ENCODE measurements at regions not wholly inside any gene's neighbourhood (a gene's known extent, or its start where the extent isn't known, plus 50 kb on each side); places are given as distances from the start of the nearest gene placed in this dataset.

DNA sequence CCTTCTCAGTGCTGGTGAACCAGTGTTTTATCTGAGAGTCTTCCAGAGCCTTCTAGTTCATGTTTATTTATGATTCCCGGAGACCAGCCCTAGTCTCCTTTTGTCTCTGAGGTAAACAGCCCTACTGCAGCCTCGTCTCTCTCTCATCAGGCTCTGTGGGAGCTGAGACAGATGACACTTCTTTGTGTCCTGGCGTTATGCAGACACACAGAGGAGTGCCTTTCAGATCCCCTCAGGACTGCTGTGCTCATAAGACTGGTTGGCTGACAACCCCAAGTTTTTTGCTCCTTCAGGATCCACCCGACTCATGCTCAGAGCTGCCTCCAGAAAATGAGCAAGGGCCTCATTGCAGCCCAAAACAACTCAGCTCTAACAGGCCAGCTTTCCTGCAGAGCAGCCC is 523.8 kb upstream of the SPHKAP start:
- H3K27ac Mint-ChIP-seq: no peak overlapping the region
- H3K36me3 Mint-ChIP-seq: no peaks in the 10 kb centered on the region
- peaks cover 2% of the 10 kb centered on the region for H3K27me3 Mint-ChIP-seq (ENCODE audit: low read depth)
- no peaks in the 10 kb centered on the region for H3K4me1 Mint-ChIP-seq
- TF ChIP-seq, protein P1, sequence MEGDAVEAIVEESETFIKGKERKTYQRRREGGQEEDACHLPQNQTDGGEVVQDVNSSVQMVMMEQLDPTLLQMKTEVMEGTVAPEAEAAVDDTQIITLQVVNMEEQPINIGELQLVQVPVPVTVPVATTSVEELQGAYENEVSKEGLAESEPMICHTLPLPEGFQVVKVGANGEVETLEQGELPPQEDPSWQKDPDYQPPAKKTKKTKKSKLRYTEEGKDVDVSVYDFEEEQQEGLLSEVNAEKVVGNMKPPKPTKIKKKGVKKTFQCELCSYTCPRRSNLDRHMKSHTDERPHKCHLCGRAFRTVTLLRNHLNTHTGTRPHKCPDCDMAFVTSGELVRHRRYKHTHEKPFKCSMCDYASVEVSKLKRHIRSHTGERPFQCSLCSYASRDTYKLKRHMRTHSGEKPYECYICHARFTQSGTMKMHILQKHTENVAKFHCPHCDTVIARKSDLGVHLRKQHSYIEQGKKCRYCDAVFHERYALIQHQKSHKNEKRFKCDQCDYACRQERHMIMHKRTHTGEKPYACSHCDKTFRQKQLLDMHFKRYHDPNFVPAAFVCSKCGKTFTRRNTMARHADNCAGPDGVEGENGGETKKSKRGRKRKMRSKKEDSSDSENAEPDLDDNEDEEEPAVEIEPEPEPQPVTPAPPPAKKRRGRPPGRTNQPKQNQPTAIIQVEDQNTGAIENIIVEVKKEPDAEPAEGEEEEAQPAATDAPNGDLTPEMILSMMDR (IDR thresholded peaks at IDR 0.05; ENCODE audit: unreplicated experiment): no peak
- H3K9me3 Mint-ChIP-seq: no peaks in the 10 kb centered on the region
- no peak overlapping the region for H3K4me3 Mint-ChIP-seq
- DNase-seq (ENCODE audit: low spot score in 2 of 2, unreplicated experiment in 2 of 2): no peak

DNA sequence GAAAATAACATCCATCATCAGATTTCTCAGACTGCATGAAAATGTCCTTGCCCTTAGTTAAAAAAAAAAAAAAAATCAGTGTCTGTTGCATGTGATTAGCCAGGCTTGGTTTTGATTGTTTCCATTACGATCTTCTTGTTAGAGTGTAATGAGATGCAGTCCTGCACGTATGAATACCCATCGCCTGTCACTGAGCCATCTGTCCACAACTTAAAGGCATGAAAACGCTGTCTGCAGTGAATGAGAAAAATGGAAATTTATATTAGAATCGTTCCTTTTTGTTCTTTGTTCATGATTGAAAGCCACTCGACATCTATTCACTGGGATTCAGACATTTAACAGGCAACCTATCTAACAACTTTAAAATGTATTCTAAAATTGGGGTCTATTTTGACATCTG is 521.7 kb upstream of the SPHKAP start:
- Mint-ChIP-seq H3K36me3 (no peaks in the 10 kb centered on the region), H3K9me3 (no peaks in the 10 kb centered on the region), H3K27me3 (ENCODE audit: low read depth) (peaks cover 2% of the 10 kb centered on the region), H3K4me3 (no peak overlapping the region), H3K27ac (no peak overlapping the region), H3K4me1 (no peaks in the 10 kb centered on the region)
- TF ChIP-seq, protein P1 (IDR thresholded peaks at IDR 0.05; ENCODE audit: unreplicated experiment): no peak
- no peak for DNase-seq (ENCODE audit: low spot score in 2 of 2, unreplicated experiment in 2 of 2)

DNA sequence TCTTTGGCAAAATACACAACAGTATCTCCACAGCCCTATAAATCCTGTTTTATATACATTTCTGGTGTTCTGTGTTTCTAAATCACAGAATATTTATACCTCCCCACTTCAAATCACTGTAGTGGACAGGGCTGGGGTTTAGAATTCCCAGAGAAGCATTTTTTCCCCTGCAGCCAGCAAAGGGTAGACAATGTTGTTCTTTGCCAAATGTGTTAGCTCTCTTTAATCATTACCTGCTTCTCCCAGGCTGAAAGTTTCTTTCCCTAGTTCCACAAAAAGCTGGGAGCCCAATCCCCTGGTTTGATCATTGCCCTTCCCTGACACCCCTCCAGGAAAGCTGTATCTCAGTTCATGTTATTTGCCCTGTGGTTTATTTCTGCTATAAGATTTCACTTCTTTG is 520.0 kb upstream of the SPHKAP start:
- Mint-ChIP-seq H3K9me3 (peaks cover under 1% of the 10 kb centered on the region), H3K4me3 (no peak overlapping the region), H3K4me1 (no peaks in the 10 kb centered on the region), H3K27ac (no peak overlapping the region), H3K27me3 (ENCODE audit: low read depth) (peaks cover 2% of the 10 kb centered on the region), H3K36me3 (no peaks in the 10 kb centered on the region)
- TF ChIP-seq, protein P1 (IDR thresholded peaks at IDR 0.05; ENCODE audit: unreplicated experiment): no peak
- no peak for DNase-seq (ENCODE audit: low spot score in 2 of 2, unreplicated experiment in 2 of 2)

DNA sequence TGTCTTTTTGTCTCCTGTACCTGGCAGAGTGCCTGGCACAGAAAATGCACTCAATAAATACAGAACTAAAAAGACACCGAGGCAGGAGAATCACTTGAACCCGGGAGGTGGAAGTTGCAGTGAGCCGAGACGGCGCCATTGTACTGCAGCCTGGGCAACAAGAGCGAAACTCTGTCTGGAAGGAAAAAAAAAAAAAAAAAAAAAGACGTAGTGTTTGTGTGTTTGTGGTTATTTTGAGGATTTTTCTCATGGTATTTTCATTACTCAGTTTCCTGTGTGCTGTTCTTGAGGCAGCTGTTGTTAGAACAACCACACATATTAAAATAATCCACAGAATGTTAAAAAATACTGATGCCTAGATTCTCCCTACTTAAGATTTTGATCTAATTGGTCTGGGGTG is 519.2 kb upstream of the SPHKAP start:
- Mint-ChIP-seq H3K36me3 (no peaks in the 10 kb centered on the region), H3K27me3 (ENCODE audit: low read depth) (peaks cover 2% of the 10 kb centered on the region), H3K4me1 (no peaks in the 10 kb centered on the region), H3K27ac (no peak overlapping the region), H3K4me3 (no peak overlapping the region), H3K9me3 (peaks cover 7% of the 10 kb centered on the region)
- TF ChIP-seq, protein P1 (IDR thresholded peaks at IDR 0.05; ENCODE audit: unreplicated experiment): no peak
- DNase-seq (ENCODE audit: low spot score in 2 of 2, unreplicated experiment in 2 of 2): no peak

DNA sequence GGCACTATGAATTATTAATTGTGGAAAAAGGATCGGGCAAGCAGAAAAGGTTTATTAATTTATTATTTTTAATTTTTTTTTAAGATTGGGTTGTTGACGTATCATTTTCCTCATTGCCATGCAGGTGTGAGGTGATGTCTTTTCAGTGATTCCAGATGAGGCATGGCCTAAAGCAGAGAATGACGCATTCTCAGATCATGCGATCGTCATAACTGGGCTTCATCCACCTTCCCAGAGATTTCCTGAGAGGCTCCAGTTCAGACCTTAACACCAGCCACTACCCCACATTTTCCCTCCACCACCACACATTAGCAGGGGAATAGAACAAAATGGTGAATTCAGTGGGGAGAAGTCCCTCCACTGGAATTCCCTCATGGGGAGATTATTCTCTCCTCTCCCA is 518.4 kb upstream of the SPHKAP start:
- H3K9me3 Mint-ChIP-seq: peaks cover 11% of the 10 kb centered on the region
- H3K27me3 Mint-ChIP-seq (ENCODE audit: low read depth): no peaks in the 10 kb centered on the region
- H3K4me1 Mint-ChIP-seq: no peaks in the 10 kb centered on the region

More for the DNA sequence above, 518.4 kb upstream of the SPHKAP start:
- Mint-ChIP-seq H3K36me3 (no peaks in the 10 kb centered on the region), H3K27ac (no peak overlapping the region), H3K4me3 (no peak overlapping the region)
- DNase-seq (ENCODE audit: low spot score in 2 of 2, unreplicated experiment in 2 of 2): no peak
- TF ChIP-seq, protein P1 (IDR thresholded peaks at IDR 0.05; ENCODE audit: unreplicated experiment): no peak

Measured in mesothelial cell of epicardium (in vitro differentiated cells).